Thyroid gland (tissue), 4 donors: ENCODE measurements at regions not wholly inside any gene's neighbourhood (a gene's known extent, or its start where the extent isn't known, plus 50 kb on each side); places are given as distances from the start of the nearest gene placed in this dataset.

ENCODE experiments used
- CTCF ChIP-seq, 6 experiments: fragments of 200-600 bp in 3 of 6; fragments of 450-650 bp in 3 of 6; sonication (generic) in 3 of 6; IDR thresholded peaks; one replicate each; pipeline ENCODE4 v1.5.1; 2016 to 2019; ENCODE audit warnings: antibody characterized with exemption in 6 of 6, mild to moderate bottlenecking in 2 of 6, inconsistent platforms in 1 of 6, moderate library complexity in 1 of 6
- POLR2A ChIP-seq, 2 donors: fragments of 450-650 bp; IDR thresholded peaks; one replicate each; pipeline ENCODE4 v1.6.1; 2017; ENCODE audit warnings: antibody characterized with exemption in 2 of 2, mild to moderate bottlenecking in 2 of 2, moderate library complexity in 1 of 2

- no peak for TF ChIP-seq CTCF (IDR thresholded peaks at IDR 0.05)
- TF ChIP-seq POLR2A (IDR thresholded peaks at IDR 0.05), result no peak
Observed at GRCh38 chr1:172753964-172754363, 95.1 kb downstream of the FASLG start.
